Inflammatory macrophage (primary cell): ENCODE measurements at regions not wholly inside any gene's neighbourhood (a gene's known extent, or its start where the extent isn't known, plus 50 kb on each side); places are given as distances from the start of the nearest gene placed in this dataset.

Source experiments
- DNase-seq, 2 donors: peaks; one replicate each; pipeline ENCODE4 v3.0.0-alpha.2; 2020 to 2022

- DNase-seq, result no peak
Observed at GRCh38 chr20:9981829-9982228, 53.0 kb upstream of the ANKEF1 start.

GRCh38 chr20:9978397-9979004 lies 56.3 kb upstream of the ANKEF1 start:
- peak; percentile 82 to 90 for DNase-seq

- no peak for DNase-seq
Observed at GRCh38 chr20:9977629-9978028, 57.2 kb upstream of the ANKEF1 start.

- DNase-seq, result no peak
Observed at GRCh38 chr20:9974324-9974723, 60.5 kb upstream of the ANKEF1 start.

GRCh38 chr20:9971746-9972145 lies 63.0 kb upstream of the ANKEF1 start:
- DNase-seq, result no peak

GRCh38 chr20:9969626-9970025 lies 65.2 kb upstream of the ANKEF1 start:
- no peak for DNase-seq

GRCh38 chr20:9968015-9968414 lies 66.8 kb upstream of the ANKEF1 start:
- no peak for DNase-seq

- DNase-seq, result no peak
Observed at GRCh38 chr20:9966966-9967365, 67.8 kb upstream of the ANKEF1 start.

- DNase-seq, result no peak
Observed at GRCh38 chr20:9963029-9963428, 71.8 kb upstream of the ANKEF1 start.

- no peak for DNase-seq
Observed at GRCh38 chr20:9958693-9959092, 76.1 kb upstream of the ANKEF1 start.

GRCh38 chr20:9955646-9956045 lies 79.1 kb upstream of the ANKEF1 start:
- no peak for DNase-seq

GRCh38 chr20:9949563-9949962 lies 85.2 kb upstream of the ANKEF1 start:
- DNase-seq, result no peak

GRCh38 chr20:9945408-9945807 lies 89.4 kb upstream of the ANKEF1 start:
- DNase-seq, result no peak

GRCh38 chr20:9942736-9943135 lies 92.1 kb upstream of the ANKEF1 start:
- DNase-seq, result no peak

GRCh38 chr20:9940329-9940728 lies 94.5 kb upstream of the ANKEF1 start:
- DNase-seq, result no peak

- no peak for DNase-seq
Observed at GRCh38 chr20:9939231-9939630, 95.6 kb upstream of the ANKEF1 start.

- DNase-seq, result no peak
Observed at GRCh38 chr20:9935285-9935684, 96.4 kb upstream of the PAK5 start.

- no peak for DNase-seq
Observed at GRCh38 chr20:9930142-9930541, 91.3 kb upstream of the PAK5 start.

- no peak for DNase-seq
Observed at GRCh38 chr20:9928955-9929354, 90.1 kb upstream of the PAK5 start.

GRCh38 chr20:9928281-9928737 lies 89.4 kb upstream of the PAK5 start:
- no peak for DNase-seq

GRCh38 chr20:9927224-9927623 lies 88.3 kb upstream of the PAK5 start:
- DNase-seq, result no peak

- DNase-seq, result no peak
Observed at GRCh38 chr20:9926476-9926875, 87.6 kb upstream of the PAK5 start.

- no peak for DNase-seq
Observed at GRCh38 chr20:9926007-9926406, 87.1 kb upstream of the PAK5 start.

- no peak for DNase-seq
Observed at GRCh38 chr20:9923648-9924047, 84.8 kb upstream of the PAK5 start.

GRCh38 chr20:9920866-9921265 lies 82.0 kb upstream of the PAK5 start:
- no peak for DNase-seq
